ENCODE measurements at regions not wholly inside any gene's neighbourhood (a gene's known extent, or its start where the extent isn't known, plus 50 kb on each side); places are given as distances from the start of the nearest gene placed in this dataset.
"Not testable (repeated sequence)": the region's sequence is repeated elsewhere in the genome, so short reads cannot be mapped to it uniquely, and the experiment has no call there.

DNA sequence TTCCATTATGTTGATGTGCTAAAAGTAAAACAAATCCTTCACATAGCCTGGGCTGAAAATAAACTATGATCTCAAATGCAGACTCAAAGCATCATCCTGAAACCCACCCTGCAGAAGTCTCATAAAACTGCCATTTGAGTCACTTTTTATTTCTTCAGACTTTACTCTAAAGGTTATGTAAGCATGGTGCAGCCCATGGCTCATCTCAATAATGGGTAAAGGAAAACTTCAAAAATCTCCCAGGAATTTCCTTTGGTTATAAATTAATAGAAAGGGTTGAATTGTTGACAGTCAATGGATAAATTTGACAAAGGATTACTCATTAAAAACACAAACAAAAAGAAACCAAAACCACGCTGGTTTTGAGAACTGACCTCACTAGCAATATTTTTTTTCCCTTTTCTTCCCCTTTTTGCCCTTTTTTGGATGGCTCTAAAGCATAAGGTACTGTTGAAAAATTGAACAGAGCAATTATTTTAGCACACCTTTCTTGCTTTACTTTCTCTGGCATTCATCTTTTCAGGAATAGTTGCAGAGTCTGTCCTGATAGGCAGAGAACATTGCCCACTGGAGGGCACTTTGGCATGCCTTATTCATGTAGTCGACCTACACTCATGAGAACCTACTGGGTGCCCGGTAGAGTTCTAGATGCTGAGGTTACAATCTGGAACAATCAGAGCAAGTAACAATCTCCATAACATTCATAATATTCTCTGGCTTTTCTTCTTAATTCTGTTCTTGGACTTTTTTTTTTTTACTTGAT lies 191.4 kb downstream of the TMEM167A start:
- Mint-ChIP-seq H3K36me3 (peaks cover 8% of the 10 kb centered on the region), H3K27ac (no peak overlapping the region), H3K9me3 (peaks cover 6% of the 10 kb centered on the region), H3K4me3 (no peak overlapping the region), H3K4me1 (peaks cover 24% of the 10 kb centered on the region), H3K27me3 (peaks cover 12% of the 10 kb centered on the region)
- DNase-seq: no peak

DNA sequence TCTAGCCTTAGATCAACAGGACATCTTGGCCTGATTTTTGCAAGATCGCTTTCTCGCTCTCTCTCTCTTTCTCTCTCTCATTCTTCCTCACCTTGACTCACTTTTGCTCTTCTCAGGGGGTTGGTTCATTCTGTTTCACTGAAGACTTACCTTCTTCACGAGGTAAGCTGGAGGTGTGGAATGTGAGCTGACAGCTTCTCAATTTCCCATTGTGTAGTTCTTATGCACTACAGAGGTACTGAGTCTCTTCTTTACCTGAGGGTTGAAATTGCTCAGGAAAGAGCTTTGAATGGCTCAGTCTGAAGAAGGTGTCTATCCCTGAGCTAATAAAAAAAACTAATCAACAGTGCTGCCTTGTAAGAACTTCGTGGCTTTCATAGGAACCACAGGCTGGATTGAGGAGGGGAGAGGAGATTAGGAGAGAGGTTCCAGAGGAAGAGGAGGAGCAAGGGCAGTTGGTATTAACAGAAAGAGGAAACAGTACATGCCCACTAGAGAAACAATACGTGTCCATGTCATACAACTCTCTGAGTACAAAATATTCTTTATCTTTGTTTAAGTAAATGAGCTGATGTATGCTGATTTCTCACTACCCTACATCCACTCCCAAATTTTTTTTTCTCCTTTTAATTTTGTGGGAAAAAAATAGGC lies 192.2 kb downstream of the TMEM167A start:
- peaks cover 8% of the 10 kb centered on the region for H3K9me3 Mint-ChIP-seq
- no peak for DNase-seq
- H3K27ac Mint-ChIP-seq: no peak overlapping the region
- peaks cover 12% of the 10 kb centered on the region for H3K27me3 Mint-ChIP-seq
- no peak overlapping the region for H3K4me3 Mint-ChIP-seq
- H3K4me1 Mint-ChIP-seq: peaks cover 24% of the 10 kb centered on the region
- H3K36me3 Mint-ChIP-seq: peaks cover 12% of the 10 kb centered on the region

DNA sequence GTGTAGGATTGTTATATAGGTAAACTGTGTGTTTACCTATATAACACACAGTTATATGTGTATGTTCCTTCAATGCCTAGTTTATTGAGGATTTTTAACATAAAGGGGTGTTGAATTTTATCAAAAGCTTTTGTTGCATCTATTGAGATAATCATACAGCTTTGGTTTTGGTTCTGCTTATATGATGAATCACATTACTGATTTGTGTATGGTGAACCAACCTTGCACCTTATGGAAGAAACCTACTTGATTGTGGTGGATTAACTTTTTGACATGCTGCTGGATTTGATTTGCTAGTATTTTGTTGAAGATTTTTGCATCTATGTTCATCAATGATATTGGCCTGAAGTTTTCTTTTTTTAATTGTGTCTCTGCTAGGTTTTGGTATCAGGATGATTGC lies 194.9 kb downstream of the TMEM167A start:
- Mint-ChIP-seq H3K36me3 (peaks cover 19% of the 10 kb centered on the region), H3K27ac (peak overlapping the region; percentile 85), H3K4me1 (peaks cover 25% of the 10 kb centered on the region), H3K9me3 (peaks cover 26% of the 10 kb centered on the region), H3K27me3 (peaks cover 17% of the 10 kb centered on the region), H3K4me3 (peak overlapping the region; percentile 6)
- DNase-seq: no peak

DNA sequence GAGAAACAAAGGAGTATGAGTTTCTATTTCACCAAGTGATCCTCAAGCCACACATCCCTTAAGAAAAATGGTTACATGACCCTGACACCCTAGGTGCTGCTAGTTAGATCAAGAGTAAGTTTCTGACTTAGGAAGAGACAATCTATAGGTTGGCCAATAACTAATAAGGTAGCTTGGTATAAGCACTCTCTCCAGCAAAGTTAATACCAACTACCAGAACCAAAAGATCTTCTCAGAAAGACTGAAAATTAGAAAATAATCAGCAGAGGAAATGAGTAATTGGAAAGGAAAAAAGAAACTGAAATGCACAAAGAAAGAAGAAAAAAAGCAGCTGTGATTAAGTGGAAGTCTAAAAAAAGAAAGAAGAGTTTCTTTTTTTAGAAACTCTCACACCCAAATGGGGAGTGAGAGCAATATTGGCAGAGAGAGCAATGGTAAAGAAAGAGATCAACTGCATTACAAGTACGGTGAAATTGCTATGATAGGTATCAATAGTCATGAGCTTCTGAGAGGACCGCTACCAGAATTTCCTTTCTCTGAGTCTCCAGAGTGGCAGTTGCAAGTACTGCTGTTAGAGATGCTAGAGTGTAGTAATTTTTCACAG lies 195.5 kb downstream of the TMEM167A start:
- peaks cover 25% of the 10 kb centered on the region for H3K4me1 Mint-ChIP-seq
- peaks cover 18% of the 10 kb centered on the region for H3K27me3 Mint-ChIP-seq
- H3K4me3 Mint-ChIP-seq: peak overlapping the region; percentile 46
- DNase-seq: no peak
- H3K36me3 Mint-ChIP-seq: peaks cover 19% of the 10 kb centered on the region
- peak overlapping the region; percentile 85 for H3K27ac Mint-ChIP-seq
- H3K9me3 Mint-ChIP-seq: peaks cover 26% of the 10 kb centered on the region

DNA sequence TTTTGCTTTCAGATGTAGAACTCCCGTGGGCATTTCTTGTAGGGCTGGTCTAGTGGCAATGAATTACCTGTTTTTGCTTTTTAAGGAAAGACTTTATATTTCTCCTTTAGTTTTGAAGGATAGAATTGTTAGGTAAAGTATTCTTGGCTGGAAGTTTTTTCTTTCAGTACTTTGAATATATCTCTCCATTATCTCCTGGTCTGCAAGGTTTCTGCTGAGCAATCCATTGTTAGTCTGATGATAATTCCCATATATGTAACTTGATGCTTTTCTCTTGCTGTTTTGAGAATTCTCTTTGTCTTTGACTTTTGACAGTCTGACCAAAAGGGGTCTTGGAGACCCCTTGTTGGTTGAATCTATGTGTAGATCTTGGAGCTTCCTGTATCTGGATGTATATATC lies 198.1 kb downstream of the TMEM167A start:
- peaks cover 19% of the 10 kb centered on the region for H3K36me3 Mint-ChIP-seq
- peaks cover 25% of the 10 kb centered on the region for H3K9me3 Mint-ChIP-seq
- H3K4me3 Mint-ChIP-seq: no peak overlapping the region
- no peak for DNase-seq
- H3K27ac Mint-ChIP-seq: no peak overlapping the region
- peaks cover 19% of the 10 kb centered on the region for H3K4me1 Mint-ChIP-seq
- peaks cover 10% of the 10 kb centered on the region for H3K27me3 Mint-ChIP-seq

DNA sequence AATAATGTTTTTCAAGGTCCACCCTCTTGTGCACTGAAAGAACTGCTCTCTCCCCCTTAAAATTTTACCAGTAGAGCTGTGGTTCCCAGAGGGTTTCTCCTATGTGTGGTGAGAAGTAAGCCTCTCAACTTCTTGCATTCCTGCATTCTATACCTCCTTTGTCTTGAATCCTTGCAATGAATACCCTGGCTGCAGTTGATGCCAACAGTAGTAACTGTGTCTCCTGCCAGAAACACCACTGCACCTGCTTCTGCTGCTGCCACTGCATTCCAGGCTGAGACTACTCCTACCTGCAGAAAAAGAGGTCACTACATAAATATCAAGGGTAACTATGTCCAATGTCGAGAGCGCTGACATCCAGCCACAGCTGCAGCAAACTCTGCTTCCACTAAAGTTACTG lies 203.7 kb downstream of the TMEM167A start:
- Mint-ChIP-seq H3K4me3 (no peak overlapping the region), H3K36me3 (peaks cover 3% of the 10 kb centered on the region), H3K9me3 (peaks cover 15% of the 10 kb centered on the region), H3K27me3 (peaks cover 6% of the 10 kb centered on the region), H3K27ac (no peak overlapping the region), H3K4me1 (no peaks in the 10 kb centered on the region)
- DNase-seq: no peak

DNA sequence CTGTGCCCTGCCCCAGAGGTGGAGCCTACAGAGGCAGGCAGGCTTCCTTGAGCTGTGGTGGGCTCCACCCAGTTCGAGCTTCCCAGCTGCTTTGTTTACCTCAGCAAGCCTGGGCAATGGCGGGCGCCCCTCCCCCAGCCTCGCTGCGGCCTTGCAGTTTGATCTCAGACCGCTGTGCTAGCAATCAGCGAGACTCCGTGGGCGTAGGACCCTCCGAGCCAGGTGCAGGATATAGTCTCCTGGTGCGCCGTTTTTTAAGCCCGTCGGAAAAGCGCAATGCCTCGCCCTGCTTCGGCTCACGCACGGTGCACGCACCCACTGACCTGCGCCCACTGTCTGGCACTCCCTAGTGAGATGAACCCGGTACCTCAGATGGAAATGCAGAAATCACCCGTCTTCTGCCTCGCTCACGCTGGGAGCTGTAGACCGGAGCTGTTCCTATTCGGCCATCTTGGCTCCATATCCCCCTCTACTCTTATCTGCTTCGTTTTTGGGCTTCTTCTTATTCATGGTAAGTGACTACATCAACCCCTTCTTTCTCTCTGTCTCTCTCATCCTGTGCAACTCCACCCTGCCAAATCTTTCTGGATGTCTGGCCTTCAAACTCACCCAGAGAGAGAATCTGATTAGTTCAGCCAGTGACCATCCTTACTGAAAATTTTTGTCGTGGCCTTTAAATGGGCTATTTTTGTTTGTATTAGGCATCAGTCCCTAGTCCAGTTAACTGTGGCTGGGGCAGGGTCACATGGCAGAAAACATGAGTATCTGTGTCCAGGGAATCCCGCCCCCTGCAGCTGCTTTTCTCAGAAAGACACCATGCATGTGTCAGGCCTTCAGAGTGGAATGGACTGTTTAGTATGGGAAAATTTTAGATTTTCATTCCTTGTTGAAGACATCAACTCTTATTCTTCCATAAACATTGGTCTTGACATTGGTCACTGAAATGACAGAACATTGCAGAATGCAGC lies 204.6 kb downstream of the TMEM167A start:
- H3K27ac Mint-ChIP-seq, H3K9me3 Mint-ChIP-seq, H3K4me1 Mint-ChIP-seq, H3K4me3 Mint-ChIP-seq, H3K36me3 Mint-ChIP-seq, DNase-seq, H3K27me3 Mint-ChIP-seq: not testable (repeated sequence)

DNA sequence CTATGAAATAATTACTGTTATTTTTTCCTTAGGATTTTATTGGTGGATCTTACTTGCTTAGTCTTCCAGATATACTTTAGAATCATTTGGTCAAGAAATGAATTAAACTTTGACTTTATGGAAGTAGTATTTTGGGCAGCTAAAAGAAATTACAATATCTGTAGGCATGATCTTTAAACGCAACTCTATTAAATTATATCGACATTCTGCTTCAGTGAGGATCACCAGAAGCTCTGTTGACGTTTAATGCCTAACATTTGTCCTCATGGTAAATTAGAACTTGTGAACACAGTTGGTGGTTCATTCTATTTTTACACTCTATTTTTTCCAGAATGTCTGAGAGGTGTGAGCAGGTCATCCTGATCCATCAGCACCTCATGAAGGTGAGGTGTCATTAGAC lies 211.6 kb downstream of the TMEM167A start:
- no peaks in the 10 kb centered on the region for H3K4me1 Mint-ChIP-seq
- peaks cover 2% of the 10 kb centered on the region for H3K9me3 Mint-ChIP-seq
- no peaks in the 10 kb centered on the region for H3K36me3 Mint-ChIP-seq
- no peak for DNase-seq
- H3K27me3 Mint-ChIP-seq: no peaks in the 10 kb centered on the region
- no peak overlapping the region for H3K27ac Mint-ChIP-seq
- H3K4me3 Mint-ChIP-seq: no peak overlapping the region

DNA sequence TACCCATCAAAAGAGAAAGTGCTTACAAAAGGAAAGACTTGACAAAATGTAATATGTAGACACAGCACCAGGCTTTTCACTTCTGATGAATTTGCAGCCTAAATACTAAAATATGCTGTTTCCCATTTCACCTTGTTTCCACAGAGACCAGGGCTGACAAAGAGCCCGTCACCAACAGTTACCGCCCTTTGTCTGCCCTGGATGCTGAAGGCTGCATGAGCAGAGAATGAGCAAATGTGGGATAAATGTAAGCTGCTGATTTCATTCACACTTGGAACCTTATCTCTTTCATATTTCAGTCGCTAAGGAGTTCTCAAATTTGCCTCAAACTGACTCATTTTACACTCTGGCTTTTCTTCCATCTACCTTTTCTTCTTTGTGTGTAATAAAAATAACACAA lies 213.9 kb downstream of the TMEM167A start:
- Mint-ChIP-seq H3K4me1 (no peaks in the 10 kb centered on the region), H3K27ac (no peak overlapping the region), H3K36me3 (no peaks in the 10 kb centered on the region), H3K4me3 (no peak overlapping the region), H3K27me3 (no peaks in the 10 kb centered on the region), H3K9me3 (no peaks in the 10 kb centered on the region)
- DNase-seq: no peak

DNA sequence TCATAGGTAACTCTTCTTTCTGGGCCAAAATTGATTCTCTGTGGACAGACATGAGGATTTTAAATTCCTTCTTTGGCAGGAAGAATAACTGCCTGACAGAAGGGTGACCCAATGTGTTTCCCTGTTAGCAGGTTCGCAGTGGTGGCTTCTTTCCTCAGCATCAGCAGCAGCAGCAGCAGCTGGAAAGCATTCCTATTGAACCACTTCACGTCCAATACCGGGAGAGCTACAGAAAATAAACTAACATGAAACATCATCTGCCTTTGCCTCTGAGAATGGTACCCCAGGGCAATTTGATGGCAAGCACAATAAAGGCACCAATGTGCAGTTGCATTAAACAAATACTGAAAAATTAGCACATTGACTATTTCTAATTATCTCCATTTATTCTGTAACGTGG lies 214.5 kb downstream of the TMEM167A start:
- Mint-ChIP-seq H3K36me3 (no peaks in the 10 kb centered on the region), H3K4me1 (no peaks in the 10 kb centered on the region), H3K9me3 (no peaks in the 10 kb centered on the region), H3K4me3 (no peak overlapping the region), H3K27ac (no peak overlapping the region), H3K27me3 (no peaks in the 10 kb centered on the region)
- DNase-seq: no peak

DNA sequence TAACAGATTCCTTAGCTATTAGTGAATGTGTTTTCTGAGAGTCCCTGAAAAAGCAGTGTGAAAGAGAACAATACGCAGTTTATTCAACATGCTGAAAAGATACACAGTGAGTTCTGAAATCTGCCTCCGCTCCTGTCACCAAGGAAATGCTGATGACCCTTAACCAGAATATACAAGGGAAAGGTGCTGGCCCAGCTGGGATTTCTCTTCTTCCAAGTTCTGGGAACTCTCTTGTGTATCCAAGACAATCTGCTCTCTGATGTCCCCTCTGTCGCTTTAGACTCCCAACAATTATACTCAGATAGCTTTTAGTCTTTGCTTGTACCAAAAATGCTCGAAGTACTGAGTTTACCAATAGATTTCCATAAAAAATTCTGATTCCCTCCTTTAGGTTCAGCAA lies 214.9 kb downstream of the TMEM167A start:
- Mint-ChIP-seq H3K9me3 (no peaks in the 10 kb centered on the region), H3K4me1 (no peaks in the 10 kb centered on the region), H3K4me3 (no peak overlapping the region), H3K27ac (no peak overlapping the region), H3K36me3 (no peaks in the 10 kb centered on the region), H3K27me3 (no peaks in the 10 kb centered on the region)
- no peak for DNase-seq

DNA sequence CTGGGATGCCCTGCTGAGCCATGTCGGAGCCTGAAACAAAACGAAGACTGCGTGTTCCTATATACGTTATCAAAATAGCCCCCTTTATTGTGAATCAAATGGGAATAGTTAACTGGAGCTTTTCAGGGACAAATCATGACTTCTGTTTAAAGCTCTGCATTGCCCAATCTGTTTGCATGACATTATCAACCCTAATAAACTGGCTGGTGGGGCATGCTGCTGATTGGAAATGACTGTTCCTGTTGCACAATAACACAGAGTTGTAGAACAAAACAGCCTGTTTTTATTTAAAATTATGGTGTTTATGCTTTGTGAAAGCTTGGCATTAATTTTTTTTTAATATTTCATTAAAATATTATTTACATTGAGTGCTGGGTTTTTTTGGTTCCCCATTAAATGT lies 215.5 kb downstream of the TMEM167A start:
- Mint-ChIP-seq H3K4me1 (no peaks in the 10 kb centered on the region), H3K27ac (no peak overlapping the region), H3K27me3 (no peaks in the 10 kb centered on the region), H3K4me3 (no peak overlapping the region), H3K36me3 (no peaks in the 10 kb centered on the region), H3K9me3 (no peaks in the 10 kb centered on the region)
- no peak for DNase-seq

DNA sequence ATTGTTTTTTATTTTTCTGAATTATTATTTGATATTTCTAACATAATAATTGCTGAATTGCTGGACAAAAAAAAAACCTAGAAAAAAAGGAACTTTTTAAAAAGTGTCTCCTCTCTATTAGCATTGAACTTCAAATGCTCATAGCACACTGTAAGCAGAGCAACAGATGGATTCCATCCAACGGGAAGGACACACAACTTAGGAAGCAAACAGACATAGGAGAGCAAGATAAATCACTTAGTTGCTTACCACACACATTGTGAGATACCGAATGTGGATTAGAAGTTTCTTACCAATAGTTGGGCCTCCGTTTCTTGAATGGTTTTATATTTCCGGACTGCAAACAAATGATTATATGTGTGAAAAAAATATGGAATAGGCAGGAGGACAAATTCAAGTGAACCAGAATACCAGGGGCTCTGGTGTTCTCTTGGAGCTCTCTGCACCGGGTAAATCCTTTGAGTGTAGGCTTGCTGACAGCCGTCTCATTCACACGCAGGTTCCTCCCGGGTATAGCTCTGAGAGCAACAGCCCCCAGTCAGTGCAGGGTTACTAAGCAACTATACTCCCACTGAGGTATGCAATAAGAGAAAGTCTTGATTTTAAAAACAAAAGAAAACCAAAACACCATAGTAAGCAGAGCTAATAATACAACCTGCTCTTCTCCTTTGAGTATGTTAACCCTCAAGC lies 217.6 kb downstream of the TMEM167A start:
- H3K4me3 Mint-ChIP-seq: no peak overlapping the region
- H3K27me3 Mint-ChIP-seq: no peaks in the 10 kb centered on the region
- H3K9me3 Mint-ChIP-seq: no peaks in the 10 kb centered on the region
- H3K36me3 Mint-ChIP-seq: no peaks in the 10 kb centered on the region
- H3K27ac Mint-ChIP-seq: no peak overlapping the region
- no peak for DNase-seq
- no peaks in the 10 kb centered on the region for H3K4me1 Mint-ChIP-seq

DNA sequence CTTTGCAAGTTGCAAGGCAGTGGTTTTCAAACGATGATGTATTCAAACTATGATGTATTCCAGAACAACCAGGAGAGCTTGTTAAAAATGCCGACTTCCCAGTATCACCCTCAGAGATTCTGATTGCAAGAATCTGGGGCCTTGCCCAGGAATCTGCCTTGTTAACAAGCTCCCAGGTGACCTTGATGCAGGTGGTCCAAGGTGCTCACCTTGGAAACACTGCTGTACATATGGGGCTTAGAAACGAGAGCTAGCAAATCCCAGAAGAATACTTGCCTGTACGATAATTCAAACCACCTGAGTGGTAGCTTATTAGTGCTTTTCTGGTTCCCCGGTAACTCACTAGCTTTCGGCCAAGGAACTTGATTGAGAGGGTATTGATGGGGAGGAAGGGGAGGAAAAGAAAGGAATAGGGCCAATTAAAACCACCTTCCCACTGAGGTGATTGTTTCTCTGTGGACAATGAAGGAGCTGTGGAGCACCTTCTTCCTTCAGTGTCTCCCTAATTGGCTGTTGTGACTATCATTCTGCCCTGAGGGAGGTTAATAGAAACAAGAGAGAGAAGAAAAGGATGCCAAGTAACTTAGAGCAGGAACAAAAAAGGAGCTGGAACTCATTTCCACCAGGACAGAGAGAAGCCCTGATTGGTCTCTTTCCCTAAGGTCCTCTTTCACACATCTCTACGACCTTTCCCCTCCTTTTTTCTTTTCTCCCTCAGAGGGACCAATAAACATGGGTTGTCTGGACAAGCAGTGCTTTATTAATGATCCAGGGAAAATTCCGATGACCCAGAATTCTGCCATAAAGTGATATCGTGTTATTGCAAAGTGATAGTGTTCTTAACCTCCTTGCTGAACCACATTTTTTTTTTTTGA lies 218.8 kb downstream of the TMEM167A start:
- Mint-ChIP-seq H3K4me3 (no peak overlapping the region), H3K27me3 (no peaks in the 10 kb centered on the region), H3K27ac (no peak overlapping the region), H3K36me3 (no peaks in the 10 kb centered on the region), H3K9me3 (no peaks in the 10 kb centered on the region), H3K4me1 (no peaks in the 10 kb centered on the region)
- no peak for DNase-seq
